Glutamatergic neuron (in vitro differentiated cells): ENCODE measurements at regions not wholly inside any gene's neighbourhood (a gene's known extent, or its start where the extent isn't known, plus 50 kb on each side); places are given as distances from the start of the nearest gene placed in this dataset.
"Not testable (repeated sequence)": the region's sequence is repeated elsewhere in the genome, so short reads cannot be mapped to it uniquely, and the experiment has no call there.

Experiments used
- DNase-seq: peaks from one replicate; pipeline ENCODE4 v3.0.0; 2022
- H3K27ac Mint-ChIP-seq: one replicate; pipeline ENCODE4 v1.8.0; 2020; ENCODE audit warnings: mild to moderate bottlenecking, mixed read lengths, inconsistent platforms; ENCODE audit not compliant: unreplicated experiment
- H3K27me3 Mint-ChIP-seq: one replicate; pipeline ENCODE4 v1.8.0; 2020; ENCODE audit warnings: mild to moderate bottlenecking, moderate library complexity, mixed read lengths, inconsistent platforms; ENCODE audit not compliant: unreplicated experiment
- H3K36me3 Mint-ChIP-seq: one replicate; pipeline ENCODE4 v1.8.0; 2020; ENCODE audit warnings: mild to moderate bottlenecking, mixed read lengths, inconsistent platforms; ENCODE audit not compliant: unreplicated experiment
- H3K4me1 Mint-ChIP-seq: one replicate; pipeline ENCODE4 v1.8.0; 2020; ENCODE audit warnings: mild to moderate bottlenecking, low read depth, mixed read lengths, inconsistent platforms; ENCODE audit not compliant: unreplicated experiment
- H3K4me3 Mint-ChIP-seq: one replicate; pipeline ENCODE4 v1.8.0; 2020; ENCODE audit warnings: mild to moderate bottlenecking, mixed read lengths, inconsistent platforms; ENCODE audit not compliant: unreplicated experiment
- H3K9me3 Mint-ChIP-seq: one replicate; pipeline ENCODE4 v1.8.0; 2020; ENCODE audit warnings: mild to moderate bottlenecking, moderate library complexity, mixed read lengths, inconsistent platforms; ENCODE audit not compliant: unreplicated experiment
- CTCF ChIP-seq: fragments of 200-600 bp; sonication (generic); IDR thresholded peaks from one replicate; pipeline ENCODE4 v1.5.0; 2021; ENCODE audit not compliant: partially characterized antibody, unreplicated experiment

GRCh38 chr4:79820427-79820826, 252.6 kb downstream of the ANTXR2 start:
- no peaks in the 10 kb centered on the region for H3K9me3 Mint-ChIP-seq
- no peak overlapping the region for H3K27ac Mint-ChIP-seq
- no peak for DNase-seq
- peaks cover 2% of the 10 kb centered on the region for H3K36me3 Mint-ChIP-seq
- no peak overlapping the region for H3K4me3 Mint-ChIP-seq
- no peak for TF ChIP-seq CTCF
- H3K27me3 Mint-ChIP-seq: peaks cover 2% of the 10 kb centered on the region
- no peaks in the 10 kb centered on the region for H3K4me1 Mint-ChIP-seq

- not testable (repeated sequence) for H3K36me3 Mint-ChIP-seq, H3K9me3 Mint-ChIP-seq, H3K4me1 Mint-ChIP-seq, H3K4me3 Mint-ChIP-seq, H3K27ac Mint-ChIP-seq, DNase-seq, H3K27me3 Mint-ChIP-seq
These were observed 265.1 kb downstream of the ANTXR2 start for GRCh38 chr4:79807933-79808332.

- H3K27ac Mint-ChIP-seq: no peak overlapping the region
- no peaks in the 10 kb centered on the region for H3K27me3 Mint-ChIP-seq
- H3K4me1 Mint-ChIP-seq: no peaks in the 10 kb centered on the region
- DNase-seq: no peak
- TF ChIP-seq CTCF: no peak
- no peaks in the 10 kb centered on the region for H3K36me3 Mint-ChIP-seq
- H3K9me3 Mint-ChIP-seq: no peaks in the 10 kb centered on the region
- no peak overlapping the region for H3K4me3 Mint-ChIP-seq
These were observed 275.0 kb downstream of the ANTXR2 start for GRCh38 chr4:79798047-79798446.

GRCh38 chr4:79796948-79797347, 276.1 kb downstream of the ANTXR2 start:
- no peaks in the 10 kb centered on the region for H3K27me3 Mint-ChIP-seq
- no peak for TF ChIP-seq CTCF
- H3K9me3 Mint-ChIP-seq: no peaks in the 10 kb centered on the region
- no peaks in the 10 kb centered on the region for H3K4me1 Mint-ChIP-seq
- no peak overlapping the region for H3K27ac Mint-ChIP-seq
- DNase-seq: no peak
- no peak overlapping the region for H3K4me3 Mint-ChIP-seq
- peaks cover under 1% of the 10 kb centered on the region for H3K36me3 Mint-ChIP-seq

GRCh38 chr4:79788884-79789283, 284.1 kb downstream of the ANTXR2 start:
- no peaks in the 10 kb centered on the region for H3K4me1 Mint-ChIP-seq
- H3K36me3 Mint-ChIP-seq: peaks cover 31% of the 10 kb centered on the region
- peaks cover 9% of the 10 kb centered on the region for H3K9me3 Mint-ChIP-seq
- H3K27ac Mint-ChIP-seq: no peak overlapping the region
- TF ChIP-seq CTCF: no peak
- no peak for DNase-seq
- H3K27me3 Mint-ChIP-seq: no peaks in the 10 kb centered on the region
- no peak overlapping the region for H3K4me3 Mint-ChIP-seq

GRCh38 chr4:79780129-79780528, 292.9 kb downstream of the ANTXR2 start:
- no peak for TF ChIP-seq CTCF
- Mint-ChIP-seq H3K4me1 (no peaks in the 10 kb centered on the region), H3K27ac (no peak overlapping the region), H3K27me3 (no peaks in the 10 kb centered on the region), H3K36me3 (peaks cover 6% of the 10 kb centered on the region), H3K9me3 (peaks cover 3% of the 10 kb centered on the region), H3K4me3 (no peak overlapping the region)
- DNase-seq: no peak
